Colonic mucosa (tissue), 4 donors: ENCODE measurements at regions not wholly inside any gene's neighbourhood (a gene's known extent, or its start where the extent isn't known, plus 50 kb on each side); places are given as distances from the start of the nearest gene placed in this dataset.

Experiments used
- DNase-seq: peaks from one replicate; pipeline ENCODE4 v3.0.0-alpha.2; 2020
- H3K27ac ChIP-seq: fragments of 200-600 bp; one replicate; pipeline ENCODE4 v1.8.0; 2021
- H3K27me3 ChIP-seq: fragments of 200-600 bp; one replicate; pipeline ENCODE4 v1.8.0; 2021
- H3K36me3 ChIP-seq: fragments of 200-600 bp; one replicate; pipeline ENCODE4 v1.8.0; 2021
- H3K4me1 ChIP-seq: fragments of 200-600 bp; one replicate; pipeline ENCODE4 v1.8.0; 2021; ENCODE audit warnings: mild to moderate bottlenecking
- H3K4me3 ChIP-seq: fragments of 200-600 bp; one replicate; pipeline ENCODE4 v1.8.0; 2021
- H3K9ac ChIP-seq, 2 donors: one replicate each; pipeline ENCODE4 v1.7.0; 2013; ENCODE audit warnings: control low read depth in 2 of 2, low read depth in 2 of 2, low read length in 2 of 2
- H3K9me3 ChIP-seq: fragments of 200-600 bp; one replicate; pipeline ENCODE4 v1.8.0; 2021
- intact Hi-C: fragments of 100-400 bp; cut with DNase I; formaldehyde crosslinking; loops from one replicate; pipeline ENCODE4 v1.14.1; 2022
- TF ChIP-seq, protein P1 (sequence below): fragments of 200-600 bp; IDR thresholded peaks from one replicate; pipeline ENCODE4 v1.8.0; 2022; ENCODE audit warnings: antibody characterized with exemption, mild to moderate bottlenecking
- donor health status: healthy.
- donor health status: DM: no; HTN: no; CAD: no.
- donor health status: DM: no; HTN: no; CAD: no.

DNA sequence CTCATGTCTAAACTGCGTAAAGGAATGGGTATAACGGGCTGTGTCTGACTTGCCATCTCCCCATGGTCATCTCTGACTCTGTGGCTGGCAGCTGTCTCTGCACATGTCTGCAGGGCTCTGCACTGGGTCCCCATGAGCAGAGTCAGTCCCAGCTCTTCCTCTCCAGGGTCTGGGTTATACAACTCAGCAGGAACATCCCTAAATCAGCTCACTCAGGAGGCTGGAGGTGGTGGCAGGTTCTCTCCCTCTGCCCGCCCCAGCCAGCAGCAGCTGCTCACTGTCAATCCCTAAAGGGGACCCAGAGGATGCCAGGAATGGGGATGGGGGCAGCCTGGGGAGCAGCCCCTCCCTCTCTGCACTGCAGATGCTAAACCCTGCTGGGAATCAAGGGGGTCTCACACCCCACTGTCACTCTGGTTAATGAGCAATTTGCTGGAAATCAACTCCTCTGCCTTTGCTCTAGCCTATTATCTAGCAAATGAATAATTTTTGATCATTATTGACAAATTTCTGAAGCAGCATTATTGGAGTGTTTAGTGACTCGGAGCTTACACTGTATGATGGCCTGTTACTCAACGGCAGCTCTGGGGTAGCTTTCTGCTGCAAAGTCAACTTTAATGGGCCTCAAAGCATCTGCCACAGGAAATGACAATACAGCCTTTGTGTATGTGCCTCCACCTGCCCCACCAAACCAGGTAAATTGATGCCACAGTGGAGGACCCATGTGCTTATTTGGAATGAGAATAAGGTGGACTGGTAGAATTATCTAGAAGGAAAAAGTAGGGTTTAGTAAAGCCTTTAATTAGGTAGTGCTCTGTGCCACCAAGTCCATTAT is 55.7 kb upstream of the SHANK2 start:
- TF ChIP-seq, protein P1, sequence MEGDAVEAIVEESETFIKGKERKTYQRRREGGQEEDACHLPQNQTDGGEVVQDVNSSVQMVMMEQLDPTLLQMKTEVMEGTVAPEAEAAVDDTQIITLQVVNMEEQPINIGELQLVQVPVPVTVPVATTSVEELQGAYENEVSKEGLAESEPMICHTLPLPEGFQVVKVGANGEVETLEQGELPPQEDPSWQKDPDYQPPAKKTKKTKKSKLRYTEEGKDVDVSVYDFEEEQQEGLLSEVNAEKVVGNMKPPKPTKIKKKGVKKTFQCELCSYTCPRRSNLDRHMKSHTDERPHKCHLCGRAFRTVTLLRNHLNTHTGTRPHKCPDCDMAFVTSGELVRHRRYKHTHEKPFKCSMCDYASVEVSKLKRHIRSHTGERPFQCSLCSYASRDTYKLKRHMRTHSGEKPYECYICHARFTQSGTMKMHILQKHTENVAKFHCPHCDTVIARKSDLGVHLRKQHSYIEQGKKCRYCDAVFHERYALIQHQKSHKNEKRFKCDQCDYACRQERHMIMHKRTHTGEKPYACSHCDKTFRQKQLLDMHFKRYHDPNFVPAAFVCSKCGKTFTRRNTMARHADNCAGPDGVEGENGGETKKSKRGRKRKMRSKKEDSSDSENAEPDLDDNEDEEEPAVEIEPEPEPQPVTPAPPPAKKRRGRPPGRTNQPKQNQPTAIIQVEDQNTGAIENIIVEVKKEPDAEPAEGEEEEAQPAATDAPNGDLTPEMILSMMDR: no peak
- Histone ChIP-seq H3K27ac (no peak overlapping the region), H3K27me3 (no peaks in the 10 kb centered on the region), H3K9ac (no peak overlapping the region), H3K4me3 (no peak overlapping the region), H3K9me3 (no peaks in the 10 kb centered on the region), H3K4me1 (no peaks in the 10 kb centered on the region), H3K36me3 (no peaks in the 10 kb centered on the region)
- intact Hi-C loops: no loop called here
- DNase-seq: peak; percentile 9

DNA sequence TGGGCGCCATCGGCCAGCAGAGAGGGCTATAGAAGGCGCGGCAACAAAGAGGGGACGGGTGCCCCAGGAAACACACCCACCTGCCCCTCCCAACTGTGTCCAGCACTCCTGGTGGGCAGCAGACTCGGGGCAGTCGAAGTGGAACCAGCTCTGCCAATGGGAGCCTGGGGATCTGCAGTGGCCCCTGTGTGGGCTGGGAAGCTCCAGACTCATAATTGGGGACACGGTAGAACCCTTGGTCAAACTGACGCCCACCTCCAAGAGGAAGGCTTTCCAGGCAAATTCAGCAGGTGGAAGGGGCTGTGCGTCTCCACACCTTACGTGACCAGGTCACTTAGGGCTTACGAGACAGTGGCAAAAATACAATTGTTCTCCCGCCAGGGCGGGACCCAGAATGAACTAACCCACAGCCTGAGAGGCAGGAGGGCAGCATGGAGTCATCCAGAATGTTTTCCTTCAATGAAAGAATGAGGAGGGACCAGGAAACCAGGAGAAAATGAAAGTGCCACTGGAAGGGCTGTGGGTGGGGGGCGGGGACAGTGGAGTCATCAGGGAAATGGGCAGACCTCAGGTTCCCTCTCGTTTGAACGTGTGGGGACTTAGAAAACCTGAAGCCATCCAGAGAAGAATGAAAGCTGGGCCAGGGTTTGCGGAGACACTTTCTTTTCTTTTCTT is 53.2 kb upstream of the SHANK2 start:
- peak; percentile 13 for DNase-seq
- Histone ChIP-seq H3K9me3 (no peaks in the 10 kb centered on the region), H3K36me3 (no peaks in the 10 kb centered on the region), H3K4me3 (no peak overlapping the region), H3K9ac (no peak overlapping the region), H3K27ac (no peak overlapping the region), H3K4me1 (no peaks in the 10 kb centered on the region), H3K27me3 (no peaks in the 10 kb centered on the region)
- intact Hi-C loops: no loop called here
- TF ChIP-seq, protein P1: no peak

DNA sequence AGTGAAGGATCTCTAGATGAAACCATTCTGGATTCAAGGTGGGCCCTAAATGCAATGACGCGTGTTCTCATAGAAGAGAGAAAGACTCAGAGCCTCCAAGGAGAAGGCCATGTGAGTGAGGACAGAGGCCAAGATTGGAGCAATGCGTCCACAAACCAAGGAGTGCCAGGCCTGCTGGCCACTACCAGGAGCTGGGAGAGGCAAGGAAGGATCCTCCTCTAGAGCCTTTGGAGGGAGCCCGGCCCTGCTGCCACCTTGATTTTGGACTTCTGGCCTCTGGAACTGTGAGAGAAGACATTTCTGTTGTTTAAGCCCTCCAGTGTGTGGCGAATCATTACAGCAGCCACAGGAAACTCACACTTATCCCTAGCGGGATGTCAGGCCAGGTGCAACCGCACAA is 52.7 kb upstream of the SHANK2 start:
- intact Hi-C loops: no loop called here
- H3K36me3 ChIP-seq: no peaks in the 10 kb centered on the region
- DNase-seq: no peak
- TF ChIP-seq, protein P1: no peak
- no peak overlapping the region for H3K27ac ChIP-seq
- H3K4me3 ChIP-seq: no peak overlapping the region
- H3K4me1 ChIP-seq: no peaks in the 10 kb centered on the region
- H3K9ac ChIP-seq: no peak overlapping the region
- H3K9me3 ChIP-seq: no peaks in the 10 kb centered on the region
- H3K27me3 ChIP-seq: no peaks in the 10 kb centered on the region

DNA sequence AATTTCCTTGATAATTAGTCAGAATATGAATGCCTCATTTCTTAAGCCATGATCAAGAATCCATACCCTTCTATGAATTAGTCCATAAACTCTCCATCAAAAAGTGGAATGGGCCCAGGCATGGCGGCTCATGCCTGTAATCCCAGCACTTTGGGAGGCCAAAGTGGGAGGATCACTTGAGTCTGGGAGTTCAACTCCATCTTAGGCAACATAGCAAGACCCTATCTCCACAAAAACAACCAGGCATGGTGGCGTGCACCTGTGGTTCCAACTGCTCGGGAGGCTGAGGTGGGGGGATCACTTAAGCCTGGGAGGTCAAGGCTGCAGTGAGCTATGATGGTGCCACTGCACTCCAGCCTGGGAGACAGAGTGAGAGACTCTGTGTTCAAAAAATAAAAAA is 52.1 kb upstream of the SHANK2 start:
- Histone ChIP-seq H3K4me3 (no peak overlapping the region), H3K36me3 (no peaks in the 10 kb centered on the region), H3K9ac (no peak overlapping the region), H3K27me3 (no peaks in the 10 kb centered on the region), H3K4me1 (no peaks in the 10 kb centered on the region), H3K9me3 (no peaks in the 10 kb centered on the region), H3K27ac (no peak overlapping the region)
- intact Hi-C loops: no loop called here
- TF ChIP-seq, protein P1: no peak
- peak; percentile 5 for DNase-seq

DNA sequence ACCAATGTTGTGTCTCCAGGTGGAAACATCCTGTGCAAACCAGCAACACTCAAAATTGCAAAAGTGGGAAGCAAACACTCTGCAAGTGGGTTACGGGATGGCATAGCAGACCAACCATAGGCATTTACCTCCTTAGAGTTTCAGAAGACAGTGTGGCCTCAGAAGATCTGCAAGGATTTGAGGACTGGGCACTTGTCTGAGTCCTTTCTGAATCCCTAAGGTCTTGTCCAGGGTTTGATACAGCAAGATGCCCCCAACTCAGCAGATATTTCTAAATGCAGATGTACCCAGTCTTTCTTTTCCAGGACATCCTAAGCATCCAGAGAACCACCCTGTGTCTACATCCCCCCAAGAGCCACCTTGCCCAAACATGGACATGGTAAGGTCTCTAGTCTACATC is 51.7 kb upstream of the SHANK2 start:
- H3K4me1 ChIP-seq: no peaks in the 10 kb centered on the region
- H3K9ac ChIP-seq: no peak overlapping the region
- H3K4me3 ChIP-seq: no peak overlapping the region
- DNase-seq: no peak
- no peaks in the 10 kb centered on the region for H3K9me3 ChIP-seq
- H3K27ac ChIP-seq: no peak overlapping the region
- no peaks in the 10 kb centered on the region for H3K36me3 ChIP-seq
- TF ChIP-seq, protein P1: no peak
- H3K27me3 ChIP-seq: no peaks in the 10 kb centered on the region
- intact Hi-C loops: no loop called here
